CD4-positive, CD25-positive, alpha-beta regulatory T cell (primary cell): ENCODE measurements at regions not wholly inside any gene's neighbourhood (a gene's known extent, or its start where the extent isn't known, plus 50 kb on each side); places are given as distances from the start of the nearest gene placed in this dataset.

Experiments used
- ATAC-seq, 2 donors: fragments of 150-1000 bp; cut with Tn5 transposase; one replicate each; pipeline ENCODE4 v1.10.0; 2021; ENCODE audit warnings: low read depth in 2 of 2, moderate number of reproducible peaks in 2 of 2, moderate library complexity in 1 of 2
- DNase-seq, 3 donors: peaks; one replicate each; pipeline versions ENCODE4 v3.0.0 to v3.0.0-alpha.2; 2012 to 2022; ENCODE audit warnings: mixed read lengths in 1 of 3
- H3K27ac ChIP-seq: one replicate; pipeline ENCODE4 v1.7.0; 2013; ENCODE audit warnings: mild to moderate bottlenecking, low read length; ENCODE audit not compliant: insufficient read depth, poor library complexity, severe bottlenecking
- H3K27me3 ChIP-seq: one replicate; pipeline ENCODE4 v1.7.0; 2013; ENCODE audit warnings: low read length; ENCODE audit not compliant: control insufficient read depth, insufficient read depth
- H3K36me3 ChIP-seq: one replicate; pipeline ENCODE4 v1.7.0; 2013; ENCODE audit warnings: mild to moderate bottlenecking, low read length, moderate library complexity; ENCODE audit not compliant: control insufficient read depth, insufficient read depth
- H3K4me1 ChIP-seq: 2 replicates; pipeline ENCODE4 v1.7.0; 2013; ENCODE audit warnings: mild to moderate bottlenecking, low read length; ENCODE audit not compliant: insufficient read depth, control insufficient read depth, poor library complexity, severe bottlenecking
- H3K4me3 ChIP-seq: one replicate; pipeline ENCODE4 v1.7.0; 2013; ENCODE audit warnings: low read depth, mild to moderate bottlenecking, low read length, moderate library complexity
- H3K9me3 ChIP-seq, 2 experiments: 1 replicate in 1 of 2; 2 replicates in 1 of 2; pipeline ENCODE4 v1.7.0; 2013; ENCODE audit warnings: low read length in 2 of 2, mild to moderate bottlenecking in 1 of 2, moderate library complexity in 1 of 2; ENCODE audit not compliant: control insufficient read depth in 2 of 2
- H3K27ac Mint-ChIP-seq, 3 donors: one replicate each; pipeline ENCODE4 v1.8.0; 2020 to 2022; ENCODE audit warnings: mild to moderate bottlenecking in 3 of 3, mixed read lengths in 3 of 3, moderate library complexity in 2 of 3
- H3K27me3 Mint-ChIP-seq: one replicate; pipeline ENCODE4 v1.8.0; 2022; ENCODE audit warnings: mild to moderate bottlenecking, mixed read lengths
- H3K36me3 Mint-ChIP-seq: one replicate; pipeline ENCODE4 v1.8.0; 2020; ENCODE audit warnings: mixed read lengths
- H3K4me1 Mint-ChIP-seq, 4 donors: one replicate each; pipeline ENCODE4 v1.8.0; 2020 to 2022; ENCODE audit warnings: mixed read lengths in 4 of 4, mild to moderate bottlenecking in 1 of 4
- H3K4me3 Mint-ChIP-seq, 4 donors: one replicate each; pipeline ENCODE4 v1.8.0; 2020 to 2022; ENCODE audit warnings: mild to moderate bottlenecking in 4 of 4, mixed read lengths in 4 of 4, moderate library complexity in 3 of 4
- H3K9me3 Mint-ChIP-seq, 7 donors: one replicate each; pipeline ENCODE4 v1.8.0; 2020 to 2022; ENCODE audit warnings: mixed read lengths in 7 of 7, mild to moderate bottlenecking in 3 of 7, moderate library complexity in 2 of 7

GRCh38 chr6:92371211-92372208 is 1047.8 kb downstream of the EPHA7 start:
- Histone ChIP-seq H3K4me3 (no peak overlapping the region), H3K36me3 (no peaks in the 10 kb centered on the region), H3K4me1 (no peaks in the 10 kb centered on the region), H3K27ac (no peak overlapping the region), H3K9me3 (no peaks in the 10 kb centered on the region), H3K27me3 (no peaks in the 10 kb centered on the region)
- Mint-ChIP-seq H3K4me3 (no peak overlapping the region), H3K4me1 (no peaks in the 10 kb centered on the region), H3K27me3 (no peaks in the 10 kb centered on the region), H3K27ac (no peak overlapping the region), H3K36me3 (no peaks in the 10 kb centered on the region), H3K9me3 (peaks cover 0 to 11% (median 3%) of the 10 kb centered on the region in 7 donors)
- ATAC-seq (no peak), DNase-seq (no peak)

GRCh38 chr6:92369309-92369708 is 1050.0 kb downstream of the EPHA7 start:
- no peaks in the 10 kb centered on the region for H3K4me1 Mint-ChIP-seq
- no peaks in the 10 kb centered on the region for H3K36me3 Mint-ChIP-seq
- Histone ChIP-seq H3K9me3 (no peaks in the 10 kb centered on the region), H3K36me3 (no peaks in the 10 kb centered on the region), H3K27me3 (no peaks in the 10 kb centered on the region), H3K27ac (no peak overlapping the region), H3K4me1 (no peaks in the 10 kb centered on the region), H3K4me3 (no peak overlapping the region)
- DNase-seq (no peak), ATAC-seq (no peak)
- no peak overlapping the region for H3K27ac Mint-ChIP-seq
- no peak overlapping the region for H3K4me3 Mint-ChIP-seq
- H3K9me3 Mint-ChIP-seq = peaks cover 0 to 16% (median 2%) of the 10 kb centered on the region in 7 donors
- no peaks in the 10 kb centered on the region for H3K27me3 Mint-ChIP-seq

- no peak for ATAC-seq
- Histone ChIP-seq H3K36me3 (no peaks in the 10 kb centered on the region), H3K27me3 (no peaks in the 10 kb centered on the region), H3K27ac (no peak overlapping the region), H3K9me3 (peaks cover 0 to 5% of the 10 kb centered on the region in 2 experiments), H3K4me1 (no peaks in the 10 kb centered on the region), H3K4me3 (no peak overlapping the region)
- no peaks in the 10 kb centered on the region for H3K4me1 Mint-ChIP-seq
- H3K36me3 Mint-ChIP-seq = no peaks in the 10 kb centered on the region
- no peak overlapping the region for H3K4me3 Mint-ChIP-seq
- H3K27me3 Mint-ChIP-seq = no peaks in the 10 kb centered on the region
- H3K9me3 Mint-ChIP-seq = peaks cover 0 to 19% (median 4%) of the 10 kb centered on the region in 7 donors
- no peak for DNase-seq
- H3K27ac Mint-ChIP-seq = no peak overlapping the region
Observed at GRCh38 chr6:92364948-92365541, 1054.3 kb downstream of the EPHA7 start.

GRCh38 chr6:92363111-92363510 is 1056.2 kb downstream of the EPHA7 start:
- no peak for ATAC-seq

DNA sequence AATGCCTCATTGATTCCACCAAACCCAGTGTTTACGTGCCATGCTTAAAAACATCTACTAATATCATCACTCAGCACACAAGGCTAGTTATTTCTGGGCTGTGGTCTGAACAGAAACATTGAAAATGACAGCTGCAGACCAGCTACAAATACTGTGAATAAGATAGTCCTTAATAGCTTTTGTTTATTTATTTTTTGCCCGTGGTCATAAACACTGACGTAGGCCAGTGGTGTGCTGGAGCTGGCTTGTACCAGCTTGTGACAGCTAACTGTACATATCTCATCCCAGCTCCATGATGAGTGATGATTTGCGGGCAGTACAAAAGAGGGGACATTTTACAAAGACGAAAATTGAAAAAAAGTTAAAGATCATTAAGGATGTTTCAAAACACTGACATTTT is 1057.0 kb downstream of the EPHA7 start:
- Mint-ChIP-seq H3K27ac (no peak overlapping the region), H3K4me1 (no peaks in the 10 kb centered on the region), H3K9me3 (peaks cover 0 to 13% (median 4%) of the 10 kb centered on the region in 7 donors), H3K4me3 (no peak overlapping the region), H3K27me3 (no peaks in the 10 kb centered on the region), H3K36me3 (no peaks in the 10 kb centered on the region)
- no peaks in the 10 kb centered on the region for H3K36me3 ChIP-seq
- H3K27me3 ChIP-seq = no peaks in the 10 kb centered on the region
- peaks cover 0 to 5% of the 10 kb centered on the region in 2 experiments for H3K9me3 ChIP-seq
- H3K4me1 ChIP-seq = no peaks in the 10 kb centered on the region
- ATAC-seq (no peak), DNase-seq (no peak)
- no peak overlapping the region for H3K27ac ChIP-seq
- no peak overlapping the region for H3K4me3 ChIP-seq

More at GRCh38 chr6:92363111-92363510, 1056.2 kb downstream of the EPHA7 start:
- peaks cover 0 to 5% of the 10 kb centered on the region in 2 experiments for H3K9me3 ChIP-seq
- Mint-ChIP-seq H3K4me1 (no peaks in the 10 kb centered on the region), H3K27me3 (no peaks in the 10 kb centered on the region), H3K4me3 (no peak overlapping the region), H3K9me3 (peaks cover 0 to 13% (median 4%) of the 10 kb centered on the region in 7 donors), H3K36me3 (no peaks in the 10 kb centered on the region), H3K27ac (no peak overlapping the region)
- no peak overlapping the region for H3K4me3 ChIP-seq
- no peak for DNase-seq
- no peaks in the 10 kb centered on the region for H3K4me1 ChIP-seq
- no peaks in the 10 kb centered on the region for H3K27me3 ChIP-seq
- no peaks in the 10 kb centered on the region for H3K36me3 ChIP-seq
- no peak overlapping the region for H3K27ac ChIP-seq

GRCh38 chr6:92361990-92362389 is 1057.4 kb downstream of the EPHA7 start:
- Histone ChIP-seq H3K4me1 (no peaks in the 10 kb centered on the region), H3K36me3 (no peaks in the 10 kb centered on the region), H3K27ac (no peak overlapping the region), H3K27me3 (no peaks in the 10 kb centered on the region), H3K9me3 (peaks cover 0 to 5% of the 10 kb centered on the region in 2 experiments), H3K4me3 (no peak overlapping the region)
- DNase-seq = no peak
- H3K36me3 Mint-ChIP-seq = no peaks in the 10 kb centered on the region
- no peaks in the 10 kb centered on the region for H3K27me3 Mint-ChIP-seq
- no peak overlapping the region for H3K4me3 Mint-ChIP-seq
- no peaks in the 10 kb centered on the region for H3K4me1 Mint-ChIP-seq
- no peak for ATAC-seq
- no peak overlapping the region for H3K27ac Mint-ChIP-seq
- peaks cover 0 to 13% (median 4%) of the 10 kb centered on the region in 7 donors for H3K9me3 Mint-ChIP-seq

DNA sequence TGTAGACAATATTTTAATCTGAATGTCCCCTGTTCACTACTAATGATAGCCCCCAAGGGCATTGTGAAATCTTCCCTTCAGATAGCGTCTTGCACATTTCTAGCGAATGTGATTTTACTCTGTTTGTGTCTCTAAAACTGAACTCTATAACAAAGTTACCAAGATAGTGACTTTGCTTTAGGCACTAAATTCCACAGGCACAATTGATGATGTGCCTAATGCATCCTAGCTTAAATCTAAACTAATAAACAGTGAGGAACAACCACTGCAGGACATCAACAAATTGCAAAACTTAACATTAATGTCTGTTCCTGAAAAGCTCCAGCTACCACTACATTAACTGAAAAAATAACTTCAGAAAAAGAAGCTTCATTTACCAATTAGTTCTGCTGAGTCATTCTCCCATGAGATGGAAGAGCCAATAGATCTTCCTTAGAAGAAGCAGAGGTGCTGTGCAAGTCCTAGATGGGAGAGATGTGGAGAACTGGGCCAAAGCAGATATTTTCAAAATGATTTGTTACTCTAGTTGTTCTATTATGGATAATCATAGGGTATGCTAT is 1065.0 kb downstream of the EPHA7 start:
- Histone ChIP-seq H3K4me1 (no peaks in the 10 kb centered on the region), H3K9me3 (no peaks in the 10 kb centered on the region), H3K27me3 (no peaks in the 10 kb centered on the region), H3K27ac (no peak overlapping the region), H3K36me3 (no peaks in the 10 kb centered on the region), H3K4me3 (no peak overlapping the region)
- ATAC-seq (no peak), DNase-seq (no peak)
- H3K4me3 Mint-ChIP-seq = no peak overlapping the region
- H3K9me3 Mint-ChIP-seq = peaks cover 0 to 10% (median 6%) of the 10 kb centered on the region in 7 donors
- H3K4me1 Mint-ChIP-seq = no peaks in the 10 kb centered on the region
- no peaks in the 10 kb centered on the region for H3K36me3 Mint-ChIP-seq
- H3K27me3 Mint-ChIP-seq = no peaks in the 10 kb centered on the region
- H3K27ac Mint-ChIP-seq = no peak overlapping the region
